ENCODE measurements at regions not wholly inside any gene's neighbourhood (a gene's known extent, or its start where the extent isn't known, plus 50 kb on each side); places are given as distances from the start of the nearest gene placed in this dataset.

DNA sequence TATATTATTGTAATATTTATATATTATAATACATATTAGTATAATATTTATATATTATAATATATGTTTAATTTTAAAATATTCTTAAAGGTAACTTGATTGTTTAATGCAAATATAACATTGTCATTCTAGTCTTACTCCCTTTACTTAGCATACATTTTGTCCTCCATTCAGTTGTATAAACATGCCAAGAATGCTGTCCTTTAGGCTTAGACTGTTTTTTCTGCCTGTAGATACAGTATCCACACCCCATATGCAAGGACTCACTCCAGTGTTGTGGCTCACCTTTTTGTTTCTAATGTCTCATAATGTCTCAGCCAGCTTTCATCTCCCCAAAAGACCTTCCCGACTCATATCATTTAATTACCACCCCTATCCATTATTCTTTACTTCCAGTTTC lies 2110.0 kb downstream of the PCDH7 start:
- TF ChIP-seq, protein P1, sequence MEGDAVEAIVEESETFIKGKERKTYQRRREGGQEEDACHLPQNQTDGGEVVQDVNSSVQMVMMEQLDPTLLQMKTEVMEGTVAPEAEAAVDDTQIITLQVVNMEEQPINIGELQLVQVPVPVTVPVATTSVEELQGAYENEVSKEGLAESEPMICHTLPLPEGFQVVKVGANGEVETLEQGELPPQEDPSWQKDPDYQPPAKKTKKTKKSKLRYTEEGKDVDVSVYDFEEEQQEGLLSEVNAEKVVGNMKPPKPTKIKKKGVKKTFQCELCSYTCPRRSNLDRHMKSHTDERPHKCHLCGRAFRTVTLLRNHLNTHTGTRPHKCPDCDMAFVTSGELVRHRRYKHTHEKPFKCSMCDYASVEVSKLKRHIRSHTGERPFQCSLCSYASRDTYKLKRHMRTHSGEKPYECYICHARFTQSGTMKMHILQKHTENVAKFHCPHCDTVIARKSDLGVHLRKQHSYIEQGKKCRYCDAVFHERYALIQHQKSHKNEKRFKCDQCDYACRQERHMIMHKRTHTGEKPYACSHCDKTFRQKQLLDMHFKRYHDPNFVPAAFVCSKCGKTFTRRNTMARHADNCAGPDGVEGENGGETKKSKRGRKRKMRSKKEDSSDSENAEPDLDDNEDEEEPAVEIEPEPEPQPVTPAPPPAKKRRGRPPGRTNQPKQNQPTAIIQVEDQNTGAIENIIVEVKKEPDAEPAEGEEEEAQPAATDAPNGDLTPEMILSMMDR (IDR thresholded peaks at IDR 0.05), result no peak
- no peak for TF ChIP-seq POLR2A (IDR thresholded peaks at IDR 0.05)

Data from adrenal gland (tissue), 5 donors.